H9 (cell line): ENCODE measurements at regions not wholly inside any gene's neighbourhood (a gene's known extent, or its start where the extent isn't known, plus 50 kb on each side); places are given as distances from the start of the nearest gene placed in this dataset.

Source experiments
- DNase-seq: peaks from one replicate; pipeline ENCODE4 v3.0.0-alpha.2; 2017
- H2AFZ ChIP-seq: one replicate; pipeline ENCODE4 v1.6.1; 2013; ENCODE audit warnings: mild to moderate bottlenecking, low read length, control low read depth, moderate library complexity
- H2AK5ac ChIP-seq: 2 replicates; pipeline ENCODE4 v1.6.1; 2013; ENCODE audit warnings: low read length, control low read depth, mixed read lengths; ENCODE audit not compliant: insufficient read length
- H2BK120ac ChIP-seq: one replicate; pipeline ENCODE4 v1.6.1; 2013; ENCODE audit warnings: low read depth, mild to moderate bottlenecking, low read length, control low read depth, inconsistent platforms; ENCODE audit not compliant: poor library complexity, severe bottlenecking
- H2BK12ac ChIP-seq: 2 replicates; pipeline ENCODE4 v1.6.1; 2013; ENCODE audit warnings: low read length, control low read depth, mixed read lengths, low read depth; ENCODE audit not compliant: insufficient read length
- H2BK15ac ChIP-seq: 2 replicates; pipeline ENCODE4 v1.6.1; 2013; ENCODE audit warnings: low read depth, low read length, control low read depth
- H2BK20ac ChIP-seq: one replicate; pipeline ENCODE4 v1.6.1; 2013; ENCODE audit warnings: low read depth, mild to moderate bottlenecking, low read length, control low read depth, inconsistent platforms; ENCODE audit not compliant: poor library complexity, severe bottlenecking
- H2BK5ac ChIP-seq: 2 replicates; pipeline ENCODE4 v1.6.1; 2013; ENCODE audit warnings: low read length, control low read depth, mixed read lengths; ENCODE audit not compliant: insufficient read length
- H3K14ac ChIP-seq: 2 replicates; pipeline ENCODE4 v1.6.1; 2013; ENCODE audit warnings: low read length, control low read depth; ENCODE audit not compliant: insufficient read depth
- H3K18ac ChIP-seq: 2 replicates; pipeline ENCODE4 v1.6.1; 2013; ENCODE audit warnings: low read depth, mild to moderate bottlenecking, mixed read lengths, low read length, control low read depth; ENCODE audit not compliant: insufficient read length
- H3K23ac ChIP-seq: 2 replicates; pipeline ENCODE4 v1.6.1; 2013; ENCODE audit warnings: low read length, control low read depth, mixed read lengths, low read depth; ENCODE audit not compliant: insufficient read length
- H3K23me2 ChIP-seq: 2 replicates; pipeline ENCODE4 v1.6.1; 2013; ENCODE audit warnings: low read depth, mild to moderate bottlenecking, mixed read lengths, low read length, control low read depth; ENCODE audit not compliant: insufficient read length, poor library complexity, severe bottlenecking
- H3K27ac ChIP-seq: 2 replicates; pipeline ENCODE4 v1.5.1; 2013; ENCODE audit warnings: low read length, control low read depth, mixed read lengths, low read depth; ENCODE audit not compliant: insufficient read length
- H3K27me3 ChIP-seq: 2 replicates; pipeline ENCODE4 v1.6.1; 2013; ENCODE audit warnings: low read length, control low read depth, inconsistent platforms; ENCODE audit not compliant: insufficient read depth
- H3K4ac ChIP-seq: 2 replicates; pipeline ENCODE4 v1.6.1; 2013; ENCODE audit warnings: low read depth, mild to moderate bottlenecking, control low read depth, inconsistent platforms, low read length, moderate library complexity
- H3K4me1 ChIP-seq: 2 replicates; pipeline ENCODE4 v1.6.1; 2013; ENCODE audit warnings: low read length, control low read depth, inconsistent platforms; ENCODE audit not compliant: insufficient read depth
- H3K4me2 ChIP-seq: 2 replicates; pipeline ENCODE4 v1.6.1; 2013; ENCODE audit warnings: low read length, control low read depth, mixed read lengths; ENCODE audit not compliant: insufficient read length, insufficient read depth
- H3K56ac ChIP-seq: 2 replicates; pipeline ENCODE4 v1.6.1; 2013; ENCODE audit warnings: low read depth, mild to moderate bottlenecking, mixed read lengths, low read length, control low read depth; ENCODE audit not compliant: insufficient read length
- H3K79me1 ChIP-seq: 2 replicates; pipeline ENCODE4 v1.6.1; 2013; ENCODE audit warnings: low read depth, mild to moderate bottlenecking, moderate library complexity, low read length, control low read depth, inconsistent platforms; ENCODE audit not compliant: insufficient read depth, poor library complexity, severe bottlenecking
- H3K79me2 ChIP-seq: 2 replicates; pipeline ENCODE4 v1.6.1; 2013; ENCODE audit warnings: low read length, control low read depth, inconsistent platforms; ENCODE audit not compliant: insufficient read depth
- H3K9ac ChIP-seq: 2 replicates; pipeline ENCODE4 v1.6.1; 2013; ENCODE audit warnings: low read length, control low read depth, mixed read lengths; ENCODE audit not compliant: insufficient read length; ENCODE audit errors: extremely low read depth
- H3K9me3 ChIP-seq: one replicate; pipeline ENCODE4 v1.6.1; 2013; ENCODE audit warnings: low read depth, low read length, inconsistent platforms; ENCODE audit not compliant: control insufficient read depth
- H3T11ph ChIP-seq: one replicate; pipeline ENCODE4 v1.6.1; 2013; ENCODE audit warnings: mild to moderate bottlenecking, low read length, control low read depth, inconsistent platforms
- H4K20me1 ChIP-seq: one replicate; pipeline ENCODE4 v1.6.1; 2013; ENCODE audit not compliant: control insufficient read depth, insufficient read length, insufficient read depth
- H4K5ac ChIP-seq: 2 replicates; pipeline ENCODE4 v1.6.1; 2013; ENCODE audit warnings: low read depth, mild to moderate bottlenecking, mixed read lengths, low read length, control low read depth; ENCODE audit not compliant: insufficient read length
- H4K8ac ChIP-seq: replicated peaks from 2 replicates; pipeline ENCODE4 v1.6.1; 2013; ENCODE audit warnings: low read length, control low read depth, mixed read lengths, low read depth; ENCODE audit not compliant: insufficient read length
- H4K91ac ChIP-seq: 2 replicates; pipeline ENCODE4 v1.6.1; 2013; ENCODE audit warnings: low read depth, mild to moderate bottlenecking, moderate library complexity, mixed read lengths, low read length, control low read depth; ENCODE audit not compliant: insufficient read length
- H3K27ac Mint-ChIP-seq, 3 experiments: 2 replicates in 2 of 3; 3 replicates in 1 of 3; pipeline ENCODE4 v1.8.0; 2020 to 2021; ENCODE audit warnings: mixed read lengths in 3 of 3, mild to moderate bottlenecking in 1 of 3, moderate library complexity in 1 of 3
- H3K27me3 Mint-ChIP-seq: 2 replicates; pipeline ENCODE4 v1.8.0; 2021; ENCODE audit warnings: low read depth, mild to moderate bottlenecking, moderate library complexity, mixed read lengths
- H3K36me3 Mint-ChIP-seq, 3 experiments: 2 replicates in 2 of 3; 3 replicates in 1 of 3; pipeline ENCODE4 v1.8.0; 2020 to 2021; ENCODE audit warnings: low read depth in 3 of 3, mixed read lengths in 3 of 3; ENCODE audit not compliant: insufficient read depth in 1 of 3
- H3K4me1 Mint-ChIP-seq, 2 experiments: 2 replicates each; pipeline ENCODE4 v1.8.0; 2020; ENCODE audit warnings: mixed read lengths in 2 of 2
- H3K4me3 Mint-ChIP-seq, 2 experiments: 2 replicates in 1 of 2; 3 replicates in 1 of 2; pipeline ENCODE4 v1.8.0; 2020 to 2021; ENCODE audit warnings: mild to moderate bottlenecking in 2 of 2, mixed read lengths in 2 of 2, moderate library complexity in 1 of 2
- H3K9me3 Mint-ChIP-seq, 2 experiments: 2 replicates in 1 of 2; 3 replicates in 1 of 2; pipeline ENCODE4 v1.8.0; 2020; ENCODE audit warnings: mild to moderate bottlenecking in 2 of 2, mixed read lengths in 2 of 2, moderate library complexity in 1 of 2
- CTCF ChIP-seq: fragments of 200-600 bp; sonication (generic); conservative IDR thresholded peaks from 3 replicates; pipeline ENCODE4 v1.8.0; 2021; ENCODE audit warnings: antibody characterized with exemption, mild to moderate bottlenecking
- WGBS: extraction: QIAGEN DNeasy Blood & Tissue Kit; methylation state at CpG from one replicate; pipeline ENCODE4 v1.1.7; 2013; ENCODE audit warnings: missing lambda C conversion rate, low lambda C conversion rate, mixed read lengths; ENCODE audit not compliant: insufficient read length; ENCODE audit errors: extremely low coverage; 5-methylcytosine and 5-hydroxymethylcytosine counted together

- Histone ChIP-seq H3K27ac (no peak overlapping the region), H2BK15ac (no peak overlapping the region), H3K79me1 (no peaks in the 10 kb centered on the region), H3K27me3 (no peaks in the 10 kb centered on the region), H3K23me2 (no peaks in the 10 kb centered on the region), H4K20me1 (no peaks in the 10 kb centered on the region), H3K4me2 (no peak overlapping the region), H3K18ac (no peak overlapping the region), H3K9me3 (no peaks in the 10 kb centered on the region), H3K23ac (no peak overlapping the region), H3K4me1 (no peaks in the 10 kb centered on the region), H3K4ac (no peak overlapping the region), H4K91ac (no peak overlapping the region), H2BK12ac (no peak overlapping the region), H2AK5ac (no peak overlapping the region), H4K5ac (no peak overlapping the region), H2BK5ac (no peak overlapping the region), H3T11ph (no peak overlapping the region), H2BK20ac (no peak overlapping the region), H3K14ac (no peak overlapping the region), H2AFZ (no peak overlapping the region), H3K56ac (no peak overlapping the region), H3K79me2 (no peaks in the 10 kb centered on the region), H4K8ac (no peak overlapping the region), H2BK120ac (no peak overlapping the region), H3K9ac (no peak overlapping the region)
- peaks cover 0 to 3% of the 10 kb centered on the region in 2 experiments; a peak in 1 of 4 replicates for H3K4me1 Mint-ChIP-seq
- no peak overlapping the region for H3K27ac Mint-ChIP-seq
- no peak for DNase-seq
- no peaks in the 10 kb centered on the region for H3K36me3 Mint-ChIP-seq
- H3K27me3 Mint-ChIP-seq: no peaks in the 10 kb centered on the region; the same call in none of the 2 replicates
- H3K4me3 Mint-ChIP-seq: no peak overlapping the region
- no peak for TF ChIP-seq CTCF
- WGBS: no CpG with 5 or more reads among the region's 9 CpGs
- H3K9me3 Mint-ChIP-seq: no peaks in the 10 kb centered on the region; a peak in 1 of 5 replicates
These were observed 330.3 kb upstream of the ZNF32 start for GRCh38 chr10:43978936-43979335.
